Erythroblast (primary cell): ENCODE measurements at regions not wholly inside any gene's neighbourhood (a gene's known extent, or its start where the extent isn't known, plus 50 kb on each side); places are given as distances from the start of the nearest gene placed in this dataset.

Experiments used
- GATA1 ChIP-seq: IDR thresholded peaks from 2 replicates; pipeline ENCODE4 v1.6.1; 2011; ENCODE audit warnings: low read depth, mild to moderate bottlenecking, control low read depth, low read length, moderate library complexity
- POLR2A ChIP-seq: IDR thresholded peaks from 2 replicates; pipeline ENCODE4 v1.6.1; 2011; ENCODE audit warnings: mild to moderate bottlenecking, low read length

GRCh38 chr10:28981007-28981406 is 303.7 kb downstream of the BAMBI start:
- TF ChIP-seq POLR2A (no peak), GATA1 (no peak)
